HEK293 (cell line): ENCODE measurements at regions not wholly inside any gene's neighbourhood (a gene's known extent, or its start where the extent isn't known, plus 50 kb on each side); places are given as distances from the start of the nearest gene placed in this dataset.

Experiments
- CTCF ChIA-PET: fragments of 350-600 bp; formaldehyde crosslinking; extraction: SDS; loops from one replicate; lab custom pipeline; 2021; ENCODE audit warnings: antibody characterized with exemption; lab: Yijun Ruan, JAX
- POLR2A ChIA-PET: fragments of 300-600 bp; formaldehyde crosslinking; extraction: SDS; loops from one replicate; lab custom pipeline; 2020; ENCODE audit warnings: antibody characterized with exemption, inconsistent platforms; lab: Yijun Ruan, JAX
- H3K27ac ChIP-seq: fragments of 200-500 bp; sonication (Bioruptor generic); 2 replicates; pipeline ENCODE4 v1.5.1; 2014; ENCODE audit warnings: low read depth, low read length, control low read depth, inconsistent platforms; ENCODE audit errors: extremely low read depth
- H3K36me3 ChIP-seq, 2 experiments: fragments of 200-500 bp in 1 of 2; sonication (Bioruptor generic) in 1 of 2; 1 replicate in 1 of 2; 2 replicates in 1 of 2; pipeline ENCODE4 v1.5.1; 2014 to 2017; ENCODE audit warnings: inconsistent platforms in 2 of 2, low read length in 2 of 2; ENCODE audit not compliant: control insufficient read depth in 2 of 2, insufficient read depth in 1 of 2
- H3K4me1 ChIP-seq: fragments of 200-500 bp; sonication (Bioruptor generic); 2 replicates; pipeline ENCODE4 v1.5.1; 2014; ENCODE audit warnings: mild to moderate bottlenecking, low read length, inconsistent platforms; ENCODE audit not compliant: control insufficient read depth, insufficient read depth
- H3K4me3 ChIP-seq: 2 replicates; pipeline ENCODE4 v1.5.1; 2011; ENCODE audit warnings: low read depth, mild to moderate bottlenecking, control low read depth, low read length, moderate library complexity
- H3K9me3 ChIP-seq: fragments of 200-500 bp; sonication (Bioruptor generic); 2 replicates; pipeline ENCODE4 v1.5.1; 2014; ENCODE audit warnings: low read depth, low read length, inconsistent platforms; ENCODE audit not compliant: control insufficient read depth, insufficient read depth
- EGR2 ChIP-seq: fragments of 450-650 bp; formaldehyde crosslinking; IDR thresholded peaks from 2 replicates; pipeline ENCODE4 v1.5.1; 2016; ENCODE audit warnings: low read depth, missing biosample characterization, missing genetic modification characterization
- MZF1 ChIP-seq: fragments of 450-650 bp; formaldehyde crosslinking; IDR thresholded peaks from 2 replicates; pipeline ENCODE4 v1.5.1; 2017; ENCODE audit warnings: missing biosample characterization, missing genetic modification characterization, borderline replicate concordance
- OSR2 ChIP-seq: fragments of 450-650 bp; formaldehyde crosslinking; IDR thresholded peaks from 2 replicates; pipeline ENCODE4 v1.5.1; 2016; ENCODE audit warnings: missing biosample characterization, missing genetic modification characterization
- PRDM10 ChIP-seq: fragments of 450-650 bp; formaldehyde crosslinking; IDR thresholded peaks from 2 replicates; pipeline ENCODE4 v1.5.1; 2016; ENCODE audit warnings: missing biosample characterization, missing genetic modification characterization
- TRIM28 ChIP-seq: IDR thresholded peaks from 2 replicates; pipeline ENCODE4 v1.6.1; 2011; ENCODE audit warnings: low read length, control low read depth, borderline replicate concordance
- TSHZ1 ChIP-seq: fragments of 450-650 bp; formaldehyde crosslinking; IDR thresholded peaks from 2 replicates; pipeline ENCODE4 v1.5.1; 2016; ENCODE audit warnings: missing biosample characterization, missing genetic modification characterization, borderline replicate concordance
- ZBTB10 ChIP-seq: fragments of 450-650 bp; formaldehyde crosslinking; IDR thresholded peaks from 2 replicates; pipeline ENCODE4 v1.5.1; 2016; ENCODE audit warnings: missing biosample characterization, missing genetic modification characterization
- ZNF155 ChIP-seq: fragments of 450-650 bp; formaldehyde crosslinking; IDR thresholded peaks from 2 replicates; pipeline ENCODE4 v1.5.1; 2016; ENCODE audit warnings: missing biosample characterization, missing genetic modification characterization
- ZNF157 ChIP-seq: fragments of 450-650 bp; formaldehyde crosslinking; IDR thresholded peaks from 2 replicates; pipeline ENCODE4 v1.5.1; 2016; ENCODE audit warnings: missing biosample characterization, missing genetic modification characterization
- ZNF221 ChIP-seq: fragments of 450-650 bp; formaldehyde crosslinking; IDR thresholded peaks from 2 replicates; pipeline ENCODE4 v1.5.1; 2017; ENCODE audit warnings: missing biosample characterization, missing genetic modification characterization, borderline replicate concordance
- ZNF366 ChIP-seq: fragments of 450-650 bp; formaldehyde crosslinking; conservative IDR thresholded peaks from 2 replicates; pipeline ENCODE4 v1.5.1; 2016; ENCODE audit warnings: missing biosample characterization, missing genetic modification characterization
- ZNF423 ChIP-seq: fragments of 450-650 bp; formaldehyde crosslinking; IDR thresholded peaks from 2 replicates; pipeline ENCODE4 v1.5.1; 2016; ENCODE audit warnings: missing biosample characterization, missing genetic modification characterization
- ZNF48 ChIP-seq: fragments of 450-650 bp; formaldehyde crosslinking; IDR thresholded peaks from 2 replicates; pipeline ENCODE4 v1.5.1; 2016; ENCODE audit warnings: missing biosample characterization, missing genetic modification characterization
- ZNF521 ChIP-seq: fragments of 450-650 bp; formaldehyde crosslinking; IDR thresholded peaks from 2 replicates; pipeline ENCODE4 v1.5.1; 2017; ENCODE audit warnings: missing biosample characterization, mild to moderate bottlenecking, missing genetic modification characterization
- ZNF629 ChIP-seq: fragments of 450-650 bp; formaldehyde crosslinking; IDR thresholded peaks from 2 replicates; pipeline ENCODE4 v1.5.1; 2017; ENCODE audit warnings: missing biosample characterization, missing genetic modification characterization
- ZNF792 ChIP-seq: fragments of 450-650 bp; formaldehyde crosslinking; IDR thresholded peaks from 2 replicates; pipeline ENCODE4 v1.5.1; 2016; ENCODE audit warnings: missing biosample characterization, missing genetic modification characterization
- ZSCAN18 ChIP-seq: fragments of 450-650 bp; formaldehyde crosslinking; IDR thresholded peaks from 2 replicates; pipeline ENCODE4 v1.5.1; 2016; ENCODE audit warnings: missing biosample characterization, missing genetic modification characterization
- ZSCAN30 ChIP-seq: fragments of 450-650 bp; IDR thresholded peaks from 2 replicates; pipeline ENCODE4 v1.5.1; 2018; ENCODE audit warnings: missing biosample characterization, mild to moderate bottlenecking, missing genetic modification characterization, moderate library complexity

- Histone ChIP-seq H3K4me3 (no peak overlapping the region), H3K36me3 (no peaks in the 10 kb centered on the region), H3K9me3 (no peaks in the 10 kb centered on the region), H3K4me1 (no peaks in the 10 kb centered on the region), H3K27ac (no peak overlapping the region)
- CTCF ChIA-PET, result interaction anchor here (0.7 kb wide), 1 partner anchor 86 kb away, joined by 3 read pairs; no protein-coding TSS in a partner anchor
- TF ChIP-seq ZBTB10 (tag by site-specific recombination) (no peak), ZNF366 (tag by site-specific recombination) (peak; percentile 55)
- POLR2A ChIA-PET, result no interaction called here
Measured at GRCh38 chr18:76266236-76266991, 228.6 kb downstream of the ZNF516 start.

- no peaks in the 10 kb centered on the region for H3K36me3 ChIP-seq
- H3K9me3 ChIP-seq, result no peaks in the 10 kb centered on the region
- no peak overlapping the region for H3K4me3 ChIP-seq
- no peaks in the 10 kb centered on the region for H3K4me1 ChIP-seq
- ChIA-PET CTCF (interaction anchor here (0.6 kb wide), 1 partner anchor 64 kb away, joined by 3 read pairs; no protein-coding TSS in a partner anchor), POLR2A (no interaction called here)
- H3K27ac ChIP-seq, result no peak overlapping the region
- no peak for TF ChIP-seq ZNF423 (tag by site-specific recombination)
- TF ChIP-seq ZNF521 (tag by site-specific recombination), result no peak
- TF ChIP-seq ZNF155 (tag by site-specific recombination), result no peak
- TF ChIP-seq ZSCAN18 (tag by site-specific recombination), result no peak
- no peak for TF ChIP-seq ZNF48 (tag by site-specific recombination)
- TF ChIP-seq ZNF629 (tag by site-specific recombination), result no peak
- no peak for TF ChIP-seq PRDM10 (tag by site-specific recombination)
- TF ChIP-seq ZNF221 (tag by site-specific recombination), result no peak
- TF ChIP-seq TSHZ1 (tag by site-specific recombination), result no peak
- no peak for TF ChIP-seq ZNF157
- no peak for TF ChIP-seq EGR2 (tag by site-specific recombination)
- no peak for TF ChIP-seq TRIM28
- no peak for TF ChIP-seq ZNF792 (tag by site-specific recombination)
- TF ChIP-seq OSR2 (tag by site-specific recombination), result no peak
- no peak for TF ChIP-seq ZSCAN30 (tag by site-specific recombination)
- TF ChIP-seq MZF1 (tag by site-specific recombination), result no peak
- TF ChIP-seq ZBTB10 (tag by site-specific recombination), result no peak
Measured at GRCh38 chr18:76265497-76266235, 229.4 kb downstream of the ZNF516 start.
